ENCODE measurements at regions not wholly inside any gene's neighbourhood (a gene's known extent, or its start where the extent isn't known, plus 50 kb on each side); places are given as distances from the start of the nearest gene placed in this dataset.

DNA sequence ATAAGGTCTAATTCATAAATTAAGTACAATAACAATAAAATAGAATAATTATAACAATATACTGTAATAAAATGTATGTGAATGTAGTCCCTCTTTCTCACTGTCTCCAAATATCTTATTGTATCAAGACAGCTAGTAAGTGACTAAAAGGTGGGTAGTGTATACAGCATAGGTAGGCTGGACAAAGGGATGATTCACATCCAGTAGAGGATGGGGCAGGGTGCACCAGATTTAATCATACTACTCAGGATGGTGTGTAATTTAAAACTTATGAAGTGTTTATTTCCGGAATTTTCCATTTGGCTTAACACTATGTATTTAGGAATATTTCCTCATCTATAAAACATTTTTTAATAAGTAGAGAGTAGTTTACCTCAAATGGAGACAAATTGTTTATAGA is 876.1 kb upstream of the CADM2 start:
- TF ChIP-seq ZNF202 (tag by site-specific recombination; IDR thresholded peaks at IDR 0.05; ENCODE audit: borderline replicate concordance) (no peak), GLI4 (tag by site-specific recombination; IDR thresholded peaks at IDR 0.05) (no peak), ZNF274 (IDR thresholded peaks at IDR 0.05; ENCODE audit: low read length) (no peak), ZNF274 (tag by site-specific recombination; IDR thresholded peaks at IDR 0.05; ENCODE audit: borderline replicate concordance) (no peak), ZFP41 (tag by site-specific recombination; IDR thresholded peaks at IDR 0.05; ENCODE audit: borderline replicate concordance) (no peak), ZNF664 (tag by site-specific recombination; IDR thresholded peaks at IDR 0.05) (no peak)
- TF ChIP-seq, protein P1, sequence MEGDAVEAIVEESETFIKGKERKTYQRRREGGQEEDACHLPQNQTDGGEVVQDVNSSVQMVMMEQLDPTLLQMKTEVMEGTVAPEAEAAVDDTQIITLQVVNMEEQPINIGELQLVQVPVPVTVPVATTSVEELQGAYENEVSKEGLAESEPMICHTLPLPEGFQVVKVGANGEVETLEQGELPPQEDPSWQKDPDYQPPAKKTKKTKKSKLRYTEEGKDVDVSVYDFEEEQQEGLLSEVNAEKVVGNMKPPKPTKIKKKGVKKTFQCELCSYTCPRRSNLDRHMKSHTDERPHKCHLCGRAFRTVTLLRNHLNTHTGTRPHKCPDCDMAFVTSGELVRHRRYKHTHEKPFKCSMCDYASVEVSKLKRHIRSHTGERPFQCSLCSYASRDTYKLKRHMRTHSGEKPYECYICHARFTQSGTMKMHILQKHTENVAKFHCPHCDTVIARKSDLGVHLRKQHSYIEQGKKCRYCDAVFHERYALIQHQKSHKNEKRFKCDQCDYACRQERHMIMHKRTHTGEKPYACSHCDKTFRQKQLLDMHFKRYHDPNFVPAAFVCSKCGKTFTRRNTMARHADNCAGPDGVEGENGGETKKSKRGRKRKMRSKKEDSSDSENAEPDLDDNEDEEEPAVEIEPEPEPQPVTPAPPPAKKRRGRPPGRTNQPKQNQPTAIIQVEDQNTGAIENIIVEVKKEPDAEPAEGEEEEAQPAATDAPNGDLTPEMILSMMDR (tag by site-specific recombination; IDR thresholded peaks at IDR 0.05), result no peak
- TF ChIP-seq, protein P2, sequence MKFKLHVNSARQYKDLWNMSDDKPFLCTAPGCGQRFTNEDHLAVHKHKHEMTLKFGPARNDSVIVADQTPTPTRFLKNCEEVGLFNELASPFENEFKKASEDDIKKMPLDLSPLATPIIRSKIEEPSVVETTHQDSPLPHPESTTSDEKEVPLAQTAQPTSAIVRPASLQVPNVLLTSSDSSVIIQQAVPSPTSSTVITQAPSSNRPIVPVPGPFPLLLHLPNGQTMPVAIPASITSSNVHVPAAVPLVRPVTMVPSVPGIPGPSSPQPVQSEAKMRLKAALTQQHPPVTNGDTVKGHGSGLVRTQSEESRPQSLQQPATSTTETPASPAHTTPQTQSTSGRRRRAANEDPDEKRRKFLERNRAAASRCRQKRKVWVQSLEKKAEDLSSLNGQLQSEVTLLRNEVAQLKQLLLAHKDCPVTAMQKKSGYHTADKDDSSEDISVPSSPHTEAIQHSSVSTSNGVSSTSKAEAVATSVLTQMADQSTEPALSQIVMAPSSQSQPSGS (tag by site-specific recombination; IDR thresholded peaks at IDR 0.05; ENCODE audit: low read depth), result no peak
- TF ChIP-seq, protein P3, sequence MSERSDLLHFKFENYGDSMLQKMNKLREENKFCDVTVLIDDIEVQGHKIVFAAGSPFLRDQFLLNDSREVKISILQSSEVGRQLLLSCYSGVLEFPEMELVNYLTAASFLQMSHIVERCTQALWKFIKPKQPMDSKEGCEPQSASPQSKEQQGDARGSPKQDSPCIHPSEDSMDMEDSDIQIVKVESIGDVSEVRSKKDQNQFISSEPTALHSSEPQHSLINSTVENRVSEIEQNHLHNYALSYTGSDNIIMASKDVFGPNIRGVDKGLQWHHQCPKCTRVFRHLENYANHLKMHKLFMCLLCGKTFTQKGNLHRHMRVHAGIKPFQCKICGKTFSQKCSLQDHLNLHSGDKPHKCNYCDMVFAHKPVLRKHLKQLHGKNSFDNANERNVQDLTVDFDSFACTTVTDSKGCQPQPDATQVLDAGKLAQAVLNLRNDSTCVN (tag by site-specific recombination; optimal IDR thresholded peaks at IDR 0.05), result no peak
- TF ChIP-seq, protein P4, sequence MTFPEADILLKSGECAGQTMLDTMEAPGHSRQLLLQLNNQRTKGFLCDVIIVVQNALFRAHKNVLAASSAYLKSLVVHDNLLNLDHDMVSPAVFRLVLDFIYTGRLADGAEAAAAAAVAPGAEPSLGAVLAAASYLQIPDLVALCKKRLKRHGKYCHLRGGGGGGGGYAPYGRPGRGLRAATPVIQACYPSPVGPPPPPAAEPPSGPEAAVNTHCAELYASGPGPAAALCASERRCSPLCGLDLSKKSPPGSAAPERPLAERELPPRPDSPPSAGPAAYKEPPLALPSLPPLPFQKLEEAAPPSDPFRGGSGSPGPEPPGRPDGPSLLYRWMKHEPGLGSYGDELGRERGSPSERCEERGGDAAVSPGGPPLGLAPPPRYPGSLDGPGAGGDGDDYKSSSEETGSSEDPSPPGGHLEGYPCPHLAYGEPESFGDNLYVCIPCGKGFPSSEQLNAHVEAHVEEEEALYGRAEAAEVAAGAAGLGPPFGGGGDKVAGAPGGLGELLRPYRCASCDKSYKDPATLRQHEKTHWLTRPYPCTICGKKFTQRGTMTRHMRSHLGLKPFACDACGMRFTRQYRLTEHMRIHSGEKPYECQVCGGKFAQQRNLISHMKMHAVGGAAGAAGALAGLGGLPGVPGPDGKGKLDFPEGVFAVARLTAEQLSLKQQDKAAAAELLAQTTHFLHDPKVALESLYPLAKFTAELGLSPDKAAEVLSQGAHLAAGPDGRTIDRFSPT (tag by site-specific recombination; IDR thresholded peaks at IDR 0.05), result no peak
- TF ChIP-seq, protein P5, sequence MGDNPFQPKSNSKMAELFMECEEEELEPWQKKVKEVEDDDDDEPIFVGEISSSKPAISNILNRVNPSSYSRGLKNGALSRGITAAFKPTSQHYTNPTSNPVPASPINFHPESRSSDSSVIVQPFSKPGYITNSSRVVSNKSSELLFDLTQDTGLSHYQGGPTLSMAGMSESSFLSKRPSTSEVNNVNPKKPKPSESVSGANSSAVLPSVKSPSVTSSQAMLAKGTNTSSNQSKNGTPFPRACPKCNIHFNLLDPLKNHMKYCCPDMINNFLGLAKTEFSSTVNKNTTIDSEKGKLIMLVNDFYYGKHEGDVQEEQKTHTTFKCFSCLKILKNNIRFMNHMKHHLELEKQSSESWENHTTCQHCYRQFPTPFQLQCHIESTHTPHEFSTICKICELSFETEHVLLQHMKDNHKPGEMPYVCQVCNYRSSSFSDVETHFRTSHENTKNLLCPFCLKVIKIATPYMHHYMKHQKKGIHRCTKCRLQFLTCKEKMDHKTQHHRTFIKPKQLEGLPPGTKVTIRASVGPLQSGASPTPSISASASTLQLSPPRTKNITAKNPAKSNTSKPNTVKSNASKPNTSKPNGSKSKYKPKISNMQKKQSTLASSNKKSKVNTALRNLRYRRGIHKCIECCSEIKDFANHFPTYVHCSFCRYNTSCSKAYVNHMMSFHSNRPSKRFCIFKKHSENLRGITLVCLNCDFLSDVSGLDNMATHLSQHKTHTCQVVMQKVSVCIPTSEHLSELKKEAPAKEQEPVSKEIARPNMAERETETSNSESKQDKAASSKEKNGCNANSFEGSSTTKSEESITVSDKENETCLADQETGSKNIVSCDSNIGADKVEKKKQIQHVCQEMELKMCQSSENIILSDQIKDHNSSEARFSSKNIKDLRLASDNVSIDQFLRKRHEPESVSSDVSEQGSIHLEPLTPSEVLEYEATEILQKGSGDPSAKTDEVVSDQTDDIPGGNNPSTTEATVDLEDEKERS (tag by site-specific recombination; IDR thresholded peaks at IDR 0.05), result no peak

Measured in HEK293 (cell line).